Liver (tissue), 3 donors: ENCODE measurements at regions not wholly inside any gene's neighbourhood (a gene's known extent, or its start where the extent isn't known, plus 50 kb on each side); places are given as distances from the start of the nearest gene placed in this dataset.

Experiments used
- CTCF ChIP-seq: fragments of 150-350 bp; IDR thresholded peaks from 2 replicates; pipeline ENCODE4 v1.5.1; 2017; ENCODE audit warnings: improper control_type of control experiment, low read depth, low read length; ENCODE audit not compliant: missing input control
- HNF4A ChIP-seq, 2 donors: conservative IDR thresholded peaks; 2 replicates each; pipeline ENCODE4 v1.6.1; 2016; ENCODE audit warnings: antibody characterized with exemption in 2 of 2, mild to moderate bottlenecking in 2 of 2
- RAD21 ChIP-seq, 2 donors: IDR thresholded peaks; 2 replicates each; pipeline ENCODE4 v1.6.1; 2016; ENCODE audit warnings: antibody characterized with exemption in 2 of 2, mild to moderate bottlenecking in 2 of 2
- TAF1 ChIP-seq: conservative IDR thresholded peaks from 2 replicates; pipeline ENCODE4 v1.6.1; 2016; ENCODE audit warnings: antibody characterized with exemption, mild to moderate bottlenecking
- ZBTB33 ChIP-seq: IDR thresholded peaks from 2 replicates; pipeline ENCODE4 v1.6.1; 2016; ENCODE audit warnings: antibody characterized with exemption
- donor health status: healthy.
- donor health status: healthy.

- TF ChIP-seq CTCF (no peak), ZBTB33 (no peak), RAD21 (IDR thresholded peaks at IDR 0.05) (no peak), HNF4A (conservative IDR thresholded peaks at IDR 0.05) (no peak), TAF1 (no peak)
Measured at GRCh38 chr17:36793976-36794375, 143.3 kb upstream of the LHX1 start.
